GM12864 (cell line): ENCODE measurements at regions not wholly inside any gene's neighbourhood (a gene's known extent, or its start where the extent isn't known, plus 50 kb on each side); places are given as distances from the start of the nearest gene placed in this dataset.
"Not testable (repeated sequence)": the region's sequence is repeated elsewhere in the genome, so short reads cannot be mapped to it uniquely, and the experiment has no call there.

Source experiments
- DNase-seq: peaks from one replicate; pipeline ENCODE4 v3.0.0-alpha.2; 2011; ENCODE audit warnings: low read depth
- H3K4me3 ChIP-seq: 2 replicates; pipeline ENCODE4 v1.5.1; 2011; ENCODE audit warnings: mild to moderate bottlenecking, low read depth, low read length, control low read depth
- CTCF ChIP-seq: IDR thresholded peaks from 2 replicates; pipeline ENCODE4 v1.5.1; 2011; ENCODE audit warnings: low read depth, mild to moderate bottlenecking, moderate library complexity, low read length, control low read depth, inconsistent platforms; ENCODE audit errors: missing control alignments

GRCh38 chr17:74133740-74134139 lies 69.7 kb upstream of the RPL38 start:
- no peak for TF ChIP-seq CTCF
- DNase-seq = no peak
- H3K4me3 ChIP-seq = no peak overlapping the region

- not testable (repeated sequence) for H3K4me3 ChIP-seq, DNase-seq
Observed at GRCh38 chr17:74134234-74134633, 69.2 kb upstream of the RPL38 start.

GRCh38 chr17:74134991-74135390 lies 68.5 kb upstream of the RPL38 start:
- no peak for TF ChIP-seq CTCF
- DNase-seq = no peak
- H3K4me3 ChIP-seq = no peak overlapping the region

- H3K4me3 ChIP-seq = no peak overlapping the region
- TF ChIP-seq CTCF = no peak
- no peak for DNase-seq
Observed at GRCh38 chr17:74135391-74136167, 67.9 kb upstream of the RPL38 start.

GRCh38 chr17:74137416-74137815 lies 66.1 kb upstream of the RPL38 start:
- no peak for DNase-seq
- no peak for TF ChIP-seq CTCF
- H3K4me3 ChIP-seq = no peak overlapping the region

GRCh38 chr17:74139120-74139519 lies 64.4 kb upstream of the RPL38 start:
- no peak for TF ChIP-seq CTCF
- H3K4me3 ChIP-seq = no peak overlapping the region
- no peak for DNase-seq

- DNase-seq = no peak
- H3K4me3 ChIP-seq = no peak overlapping the region
- no peak for TF ChIP-seq CTCF
Observed at GRCh38 chr17:74140282-74140681, 63.2 kb upstream of the RPL38 start.
